ENCODE measurements at regions not wholly inside any gene's neighbourhood (a gene's known extent, or its start where the extent isn't known, plus 50 kb on each side); places are given as distances from the start of the nearest gene placed in this dataset.

DNA sequence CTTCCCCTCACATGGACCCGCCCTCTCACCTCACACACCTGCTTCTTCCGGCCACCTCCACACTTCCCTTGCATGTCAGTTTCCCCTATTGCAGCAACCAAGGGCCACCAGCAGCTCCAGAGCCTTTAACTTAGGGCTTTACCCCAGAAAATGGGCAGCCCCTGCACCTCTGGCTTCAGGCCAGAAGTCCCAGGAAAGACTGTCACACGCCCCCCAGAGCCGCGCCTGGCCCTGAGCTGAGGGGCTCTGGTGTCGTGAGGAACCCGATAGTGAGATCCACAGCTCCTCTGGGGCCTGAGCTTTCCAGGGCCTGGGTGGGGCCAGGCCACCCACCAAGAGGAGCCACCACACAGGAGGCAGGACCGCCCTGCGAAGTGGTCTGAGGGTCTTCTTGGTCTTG, 182.4 kb downstream of the DLL1 start:
- TF ChIP-seq EZH2 (IDR thresholded peaks at IDR 0.05; ENCODE audit: insufficient read depth, poor library complexity, severe bottlenecking) (no peak), EZH2phosphoT487 (IDR thresholded peaks at IDR 0.05; ENCODE audit: insufficient read depth, low read depth) (no peak)
